ENCODE measurements at regions not wholly inside any gene's neighbourhood (a gene's known extent, or its start where the extent isn't known, plus 50 kb on each side); places are given as distances from the start of the nearest gene placed in this dataset.

- no peak for DNase-seq (ENCODE audit: low spot score)
Observed at GRCh38 chr1:80994038-80994437, 806.7 kb upstream of the ADGRL2 start.

DNA sequence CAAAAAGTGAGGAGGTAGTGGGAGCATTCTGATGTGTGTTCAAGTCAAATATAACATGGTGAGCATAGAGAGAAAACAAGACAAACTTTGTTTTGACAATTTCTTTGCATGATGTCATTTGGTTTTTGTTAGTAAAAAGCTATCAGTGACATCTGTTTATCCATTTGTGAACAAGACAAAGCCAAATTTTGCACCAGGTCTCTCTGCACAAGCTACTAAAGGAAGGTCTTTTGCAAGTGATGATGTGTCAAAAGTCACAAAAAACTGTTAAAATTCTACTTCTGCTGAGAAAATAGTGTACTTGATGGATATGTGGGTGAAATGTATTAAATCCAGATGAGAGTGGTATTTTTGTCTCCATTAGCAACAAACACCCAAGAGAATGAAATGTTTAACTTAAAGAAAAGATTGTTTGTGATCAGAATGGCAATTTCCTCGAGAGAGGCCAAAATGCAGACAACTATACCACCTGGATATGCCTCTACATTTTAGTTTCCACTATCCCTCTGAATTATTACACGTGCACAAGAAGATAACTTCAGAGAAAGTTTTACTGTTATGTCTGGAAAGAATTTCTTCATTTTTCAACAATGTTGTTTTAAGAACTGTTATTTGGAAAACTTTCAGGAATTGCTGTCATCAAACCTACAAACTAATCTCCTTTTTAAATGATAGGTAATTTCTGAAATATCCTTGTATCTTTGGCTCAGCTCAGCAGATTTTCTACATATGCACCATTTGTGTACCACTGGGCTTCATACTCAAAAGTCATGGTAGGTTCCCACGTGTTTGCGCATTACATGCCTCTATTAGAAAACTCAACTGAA lies 807.4 kb upstream of the ADGRL2 start:
- no peak for DNase-seq (ENCODE audit: low spot score)

GRCh38 chr1:80989455-80989854 lies 811.3 kb upstream of the ADGRL2 start:
- no peak for DNase-seq (ENCODE audit: low spot score)

GRCh38 chr1:80988926-80989325 lies 811.8 kb upstream of the ADGRL2 start:
- DNase-seq (ENCODE audit: low spot score): no peak

DNA sequence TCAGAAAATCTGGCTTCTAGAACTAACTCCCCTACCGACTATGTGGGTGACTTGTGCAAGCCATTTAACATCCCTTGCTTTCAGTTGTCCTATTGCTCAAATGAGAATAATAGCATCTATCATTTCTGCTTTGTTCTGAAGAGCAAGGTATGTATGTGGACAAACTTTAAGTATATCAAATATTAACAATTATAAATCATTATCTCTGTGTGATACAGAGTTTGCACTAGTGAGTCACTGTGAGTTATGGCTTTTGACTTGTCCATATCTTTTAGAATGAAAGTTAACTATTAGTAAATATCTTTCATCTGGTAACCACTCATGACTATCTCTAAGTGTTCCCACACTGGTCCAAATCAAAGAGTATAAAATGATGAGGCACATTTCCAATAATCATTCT lies 812.9 kb upstream of the ADGRL2 start:
- DNase-seq (ENCODE audit: low spot score): no peak

GRCh38 chr1:80987106-80987505 lies 813.6 kb upstream of the ADGRL2 start:
- DNase-seq (ENCODE audit: low spot score): no peak

GRCh38 chr1:80982831-80983230 lies 817.9 kb upstream of the ADGRL2 start:
- DNase-seq (ENCODE audit: low spot score): no peak

DNA sequence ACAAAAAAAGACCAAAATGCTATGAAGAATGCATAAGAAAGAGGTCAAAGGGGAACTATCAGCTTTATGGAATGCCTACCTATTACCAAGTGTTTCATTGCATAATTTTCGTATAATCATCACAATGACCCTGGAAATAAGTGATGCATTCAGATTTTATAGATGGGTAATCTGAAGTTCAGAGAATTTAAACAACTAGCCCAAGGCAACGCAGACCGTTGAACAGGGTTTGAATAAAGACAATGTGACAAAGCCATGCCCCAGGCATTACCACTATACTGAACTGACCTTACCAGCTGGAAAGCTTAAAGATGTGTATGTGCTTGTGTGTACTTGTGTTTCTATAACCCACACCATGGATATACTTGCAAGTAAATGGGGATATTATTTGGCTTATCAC lies 827.6 kb upstream of the ADGRL2 start:
- DNase-seq (ENCODE audit: low spot score): no peak

GRCh38 chr1:80966266-80966665 lies 834.5 kb upstream of the ADGRL2 start:
- DNase-seq (ENCODE audit: low spot score): no peak

GRCh38 chr1:80962564-80962963 lies 838.2 kb upstream of the ADGRL2 start:
- DNase-seq (ENCODE audit: low spot score): no peak

DNA sequence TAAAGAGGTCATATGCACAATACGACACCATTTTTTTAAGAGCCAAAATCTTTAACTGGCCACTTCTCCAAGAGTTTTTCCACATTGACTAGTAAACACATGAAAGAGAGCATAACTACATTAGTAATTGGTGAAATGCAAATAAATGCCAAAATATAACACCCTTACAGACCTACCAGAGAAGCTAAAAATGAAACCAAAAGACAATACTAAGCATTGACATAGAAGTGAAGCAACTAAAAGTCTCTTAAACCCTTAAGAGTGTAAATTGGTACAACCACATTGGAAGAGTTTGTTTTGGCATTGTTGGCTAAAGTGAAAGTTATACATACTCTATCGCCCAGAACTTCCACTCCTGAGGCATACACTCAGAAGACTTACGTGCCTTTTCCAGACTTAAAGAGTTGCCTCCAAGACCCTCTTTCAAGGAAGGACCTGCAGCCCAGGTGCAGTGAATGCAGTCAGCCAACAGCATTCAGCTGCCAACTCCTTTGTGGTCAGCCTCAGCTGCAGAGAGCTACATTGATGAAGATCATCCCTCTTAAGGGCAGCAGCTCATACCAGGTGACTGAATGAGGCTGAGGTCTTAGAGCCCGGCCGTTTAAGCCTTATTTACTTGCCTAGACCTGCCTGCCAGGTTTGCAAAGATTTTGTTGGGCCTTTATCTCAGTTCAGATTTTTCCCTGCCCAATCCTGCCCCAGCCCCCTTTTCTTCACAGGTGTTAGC lies 839.1 kb upstream of the ADGRL2 start:
- no peak for DNase-seq (ENCODE audit: low spot score)

GRCh38 chr1:80933346-80933745 lies 867.4 kb upstream of the ADGRL2 start:
- DNase-seq (ENCODE audit: low spot score): peak; percentile 6

GRCh38 chr1:80931178-80931577 lies 869.6 kb upstream of the ADGRL2 start:
- no peak for DNase-seq (ENCODE audit: low spot score)

DNA sequence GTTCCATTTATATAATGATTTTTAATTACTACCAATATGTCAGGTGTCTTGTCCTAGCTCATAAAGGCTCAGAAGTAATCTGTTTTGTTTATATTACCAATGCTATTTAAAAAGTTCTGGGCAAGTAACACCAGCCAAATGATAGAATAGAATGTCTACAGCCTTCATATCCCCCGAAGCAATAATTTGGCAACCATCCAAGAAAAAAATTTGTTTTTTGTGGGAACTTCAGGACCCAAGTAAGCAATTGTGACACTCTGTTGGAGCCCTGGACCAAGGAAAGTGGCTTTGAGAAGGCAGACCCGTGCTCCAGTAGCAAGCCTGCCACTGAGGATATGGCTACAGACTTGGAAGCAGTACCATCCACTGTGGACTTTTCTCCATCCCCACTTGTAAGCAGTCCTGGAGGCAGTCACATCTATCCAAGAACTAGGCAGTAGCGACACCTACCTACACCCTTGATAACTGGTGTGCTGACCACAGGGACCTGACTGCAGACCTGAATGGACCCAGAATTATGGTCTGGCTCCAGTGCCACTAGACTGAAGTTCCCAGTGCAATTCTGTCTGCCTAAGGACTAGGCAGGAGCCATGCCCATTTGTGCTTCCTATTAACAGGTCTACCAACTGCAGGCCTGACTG lies 870.7 kb upstream of the ADGRL2 start:
- no peak for DNase-seq (ENCODE audit: low spot score)

- DNase-seq (ENCODE audit: low spot score): no peak
Observed at GRCh38 chr1:80926531-80926930, 874.2 kb upstream of the ADGRL2 start.

DNA sequence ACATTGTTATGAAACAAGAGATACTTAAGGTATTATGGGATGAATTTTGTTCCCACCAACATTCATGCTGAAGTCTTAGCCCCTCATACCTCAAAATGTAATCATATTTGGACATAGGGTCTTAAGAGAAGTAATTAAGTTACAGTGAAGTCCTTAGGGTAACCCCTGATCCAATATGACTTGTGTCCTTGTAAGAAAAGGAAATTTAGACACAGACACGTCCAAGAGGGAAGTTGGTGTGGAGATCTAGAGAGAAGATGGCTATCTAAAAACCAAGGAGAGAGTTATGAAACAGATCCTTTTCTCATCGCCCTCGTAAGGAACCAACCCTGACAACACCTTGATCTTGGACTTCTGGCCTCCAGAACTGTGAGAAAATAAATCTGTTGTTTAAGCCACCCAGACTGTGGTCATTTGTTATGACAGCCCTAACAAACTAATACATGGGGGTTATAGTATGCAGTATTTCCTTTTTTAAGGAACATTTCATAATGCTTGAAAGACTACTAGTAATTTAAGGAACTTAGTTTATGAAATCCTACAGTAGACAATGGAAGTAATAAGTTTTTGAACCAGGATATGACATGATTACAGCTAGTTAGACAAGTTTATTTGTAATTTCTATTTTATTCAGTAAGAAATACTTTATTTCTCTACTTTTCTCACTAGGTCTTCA lies 875.5 kb upstream of the ADGRL2 start:
- no peak for DNase-seq (ENCODE audit: low spot score)

- no peak for DNase-seq (ENCODE audit: low spot score)
Observed at GRCh38 chr1:80924290-80924689, 876.4 kb upstream of the ADGRL2 start.

GRCh38 chr1:80922906-80923305 lies 877.8 kb upstream of the ADGRL2 start:
- DNase-seq (ENCODE audit: low spot score): no peak

DNA sequence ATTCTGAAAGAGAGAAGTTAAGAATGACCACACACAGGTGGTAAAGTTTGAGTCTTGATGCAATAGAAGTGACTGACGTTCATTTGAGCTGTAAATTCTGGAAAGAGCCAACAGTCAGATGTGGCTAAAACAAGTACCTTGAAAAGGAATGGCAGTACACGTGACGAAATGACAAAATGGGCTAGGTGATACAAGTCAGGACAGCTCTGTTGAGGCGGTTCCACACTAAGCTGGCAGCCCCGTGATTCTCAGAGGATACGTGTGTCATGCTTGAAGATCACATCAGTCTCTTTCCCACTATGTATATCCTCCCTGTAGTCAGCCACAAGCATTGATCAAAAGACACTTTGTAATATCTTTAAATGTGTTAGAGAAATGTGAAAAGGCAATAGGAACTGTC lies 881.3 kb upstream of the ADGRL2 start:
- no peak for DNase-seq (ENCODE audit: low spot score)

DNA sequence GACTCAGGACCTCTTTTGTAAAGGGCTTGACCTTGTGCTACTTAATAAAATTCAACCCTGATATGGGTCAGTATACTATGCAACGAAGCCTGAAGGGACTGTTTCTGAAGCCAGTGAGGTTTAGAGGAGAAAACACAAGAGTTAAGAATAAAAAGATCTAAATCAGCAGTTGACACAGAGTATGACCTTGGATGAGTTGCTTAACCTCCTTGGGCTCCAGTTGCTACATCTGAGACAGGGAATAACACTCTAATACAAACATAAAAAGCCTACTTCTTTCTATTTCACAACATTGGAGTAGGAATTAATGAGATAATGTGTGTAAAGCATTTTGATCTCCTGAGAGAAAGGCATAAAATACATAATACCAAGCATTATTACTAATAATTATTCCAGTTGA lies 882.4 kb upstream of the ADGRL2 start:
- DNase-seq (ENCODE audit: low spot score): no peak

DNA sequence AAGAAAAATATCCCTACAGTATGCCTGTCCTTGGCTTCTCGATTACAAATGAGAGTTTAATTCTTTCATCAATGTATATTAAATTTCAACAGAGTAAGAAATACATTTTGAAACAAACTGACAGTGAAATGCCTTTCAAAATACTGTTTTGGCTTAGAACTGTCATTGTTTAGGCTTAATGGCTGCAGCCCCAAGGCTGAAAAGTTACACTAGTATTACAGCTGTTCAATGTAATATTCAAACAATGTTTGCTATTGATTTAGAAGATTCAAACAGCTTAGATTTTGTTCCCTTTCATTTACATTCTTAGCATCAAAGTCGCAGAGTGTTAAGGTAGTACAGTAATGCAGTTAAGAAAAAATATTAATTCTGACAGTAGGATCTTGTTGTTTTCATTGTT lies 882.9 kb upstream of the ADGRL2 start:
- DNase-seq (ENCODE audit: low spot score): no peak

DNA sequence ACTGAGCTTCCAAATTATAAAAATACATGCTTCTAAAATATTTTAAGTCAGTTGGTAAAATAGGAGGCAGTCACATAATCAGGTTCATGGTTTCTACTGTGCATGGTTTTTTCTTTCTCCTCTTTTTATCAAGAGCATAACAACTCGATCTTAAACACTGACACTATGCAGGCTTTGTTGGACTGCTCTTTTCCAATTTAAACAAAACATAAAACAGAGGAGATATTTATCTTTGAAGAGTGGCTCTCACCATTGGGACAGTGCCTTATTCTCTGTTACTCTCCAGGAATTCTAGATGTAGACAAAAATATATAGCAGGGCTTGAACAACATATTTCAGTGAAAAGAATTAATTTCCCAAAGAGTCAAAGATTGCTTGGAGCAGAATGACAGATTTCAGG lies 883.5 kb upstream of the ADGRL2 start:
- DNase-seq (ENCODE audit: low spot score): no peak

DNA sequence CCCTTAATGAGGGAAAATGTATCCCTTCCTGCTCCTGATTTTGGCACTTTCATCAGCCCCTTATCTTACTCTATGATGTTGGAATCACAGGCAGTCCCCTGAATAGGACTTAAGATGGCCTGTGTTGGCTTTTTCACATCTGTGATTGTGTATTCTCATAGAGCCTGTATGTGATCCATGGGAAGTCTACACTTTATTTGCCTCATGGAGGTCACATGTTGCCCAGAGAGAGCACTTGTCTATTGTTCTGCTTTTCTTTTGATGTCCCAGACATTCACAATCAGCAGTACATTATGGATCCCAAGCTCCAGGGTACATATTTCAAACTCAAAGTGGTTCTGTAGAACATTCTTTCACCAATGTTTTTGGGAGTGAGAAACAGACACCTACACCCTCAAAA lies 885.2 kb upstream of the ADGRL2 start:
- DNase-seq (ENCODE audit: low spot score): no peak
